ENCODE measurements at regions not wholly inside any gene's neighbourhood (a gene's known extent, or its start where the extent isn't known, plus 50 kb on each side); places are given as distances from the start of the nearest gene placed in this dataset.

DNA sequence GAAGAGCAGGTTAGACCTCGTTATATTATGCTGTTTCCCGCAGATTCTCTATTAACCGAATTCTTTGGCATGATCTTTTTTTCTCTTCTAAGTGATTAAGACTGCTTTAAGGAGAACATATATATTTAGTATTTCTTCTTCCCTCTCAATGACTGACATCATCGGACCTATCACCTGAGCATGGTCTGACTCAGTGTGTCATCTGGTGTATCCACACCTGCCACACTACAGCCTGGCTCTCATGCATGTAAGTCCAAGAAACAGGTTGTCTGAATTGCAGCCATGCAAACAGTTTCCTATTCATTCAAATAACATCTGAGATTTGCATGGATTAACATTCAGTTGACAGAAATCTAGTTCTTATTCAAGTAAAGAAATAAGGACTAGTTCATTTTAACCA is 55.1 kb upstream of the CWC22 start:
- TF ChIP-seq, protein P1, sequence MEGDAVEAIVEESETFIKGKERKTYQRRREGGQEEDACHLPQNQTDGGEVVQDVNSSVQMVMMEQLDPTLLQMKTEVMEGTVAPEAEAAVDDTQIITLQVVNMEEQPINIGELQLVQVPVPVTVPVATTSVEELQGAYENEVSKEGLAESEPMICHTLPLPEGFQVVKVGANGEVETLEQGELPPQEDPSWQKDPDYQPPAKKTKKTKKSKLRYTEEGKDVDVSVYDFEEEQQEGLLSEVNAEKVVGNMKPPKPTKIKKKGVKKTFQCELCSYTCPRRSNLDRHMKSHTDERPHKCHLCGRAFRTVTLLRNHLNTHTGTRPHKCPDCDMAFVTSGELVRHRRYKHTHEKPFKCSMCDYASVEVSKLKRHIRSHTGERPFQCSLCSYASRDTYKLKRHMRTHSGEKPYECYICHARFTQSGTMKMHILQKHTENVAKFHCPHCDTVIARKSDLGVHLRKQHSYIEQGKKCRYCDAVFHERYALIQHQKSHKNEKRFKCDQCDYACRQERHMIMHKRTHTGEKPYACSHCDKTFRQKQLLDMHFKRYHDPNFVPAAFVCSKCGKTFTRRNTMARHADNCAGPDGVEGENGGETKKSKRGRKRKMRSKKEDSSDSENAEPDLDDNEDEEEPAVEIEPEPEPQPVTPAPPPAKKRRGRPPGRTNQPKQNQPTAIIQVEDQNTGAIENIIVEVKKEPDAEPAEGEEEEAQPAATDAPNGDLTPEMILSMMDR (IDR thresholded peaks at IDR 0.05; ENCODE audit: poor library complexity, severe bottlenecking), result no peak
- TF ChIP-seq, protein P2, sequence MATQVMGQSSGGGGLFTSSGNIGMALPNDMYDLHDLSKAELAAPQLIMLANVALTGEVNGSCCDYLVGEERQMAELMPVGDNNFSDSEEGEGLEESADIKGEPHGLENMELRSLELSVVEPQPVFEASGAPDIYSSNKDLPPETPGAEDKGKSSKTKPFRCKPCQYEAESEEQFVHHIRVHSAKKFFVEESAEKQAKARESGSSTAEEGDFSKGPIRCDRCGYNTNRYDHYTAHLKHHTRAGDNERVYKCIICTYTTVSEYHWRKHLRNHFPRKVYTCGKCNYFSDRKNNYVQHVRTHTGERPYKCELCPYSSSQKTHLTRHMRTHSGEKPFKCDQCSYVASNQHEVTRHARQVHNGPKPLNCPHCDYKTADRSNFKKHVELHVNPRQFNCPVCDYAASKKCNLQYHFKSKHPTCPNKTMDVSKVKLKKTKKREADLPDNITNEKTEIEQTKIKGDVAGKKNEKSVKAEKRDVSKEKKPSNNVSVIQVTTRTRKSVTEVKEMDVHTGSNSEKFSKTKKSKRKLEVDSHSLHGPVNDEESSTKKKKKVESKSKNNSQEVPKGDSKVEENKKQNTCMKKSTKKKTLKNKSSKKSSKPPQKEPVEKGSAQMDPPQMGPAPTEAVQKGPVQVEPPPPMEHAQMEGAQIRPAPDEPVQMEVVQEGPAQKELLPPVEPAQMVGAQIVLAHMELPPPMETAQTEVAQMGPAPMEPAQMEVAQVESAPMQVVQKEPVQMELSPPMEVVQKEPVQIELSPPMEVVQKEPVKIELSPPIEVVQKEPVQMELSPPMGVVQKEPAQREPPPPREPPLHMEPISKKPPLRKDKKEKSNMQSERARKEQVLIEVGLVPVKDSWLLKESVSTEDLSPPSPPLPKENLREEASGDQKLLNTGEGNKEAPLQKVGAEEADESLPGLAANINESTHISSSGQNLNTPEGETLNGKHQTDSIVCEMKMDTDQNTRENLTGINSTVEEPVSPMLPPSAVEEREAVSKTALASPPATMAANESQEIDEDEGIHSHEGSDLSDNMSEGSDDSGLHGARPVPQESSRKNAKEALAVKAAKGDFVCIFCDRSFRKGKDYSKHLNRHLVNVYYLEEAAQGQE (IDR thresholded peaks at IDR 0.05; ENCODE audit: borderline replicate concordance), result no peak
- TF ChIP-seq POLR2AphosphoS5 (IDR thresholded peaks at IDR 0.05) (no peak), EZH2 (IDR thresholded peaks at IDR 0.05; ENCODE audit: borderline replicate concordance, insufficient read depth, low read length, poor library complexity, severe bottlenecking) (no peak), MXI1 (conservative IDR thresholded peaks at IDR 0.05; ENCODE audit: poor library complexity, severe bottlenecking) (no peak)

Data from neural cell (in vitro differentiated cells).